Cardiac muscle cell (in vitro differentiated cells and primary cell): ENCODE measurements at regions not wholly inside any gene's neighbourhood (a gene's known extent, or its start where the extent isn't known, plus 50 kb on each side); places are given as distances from the start of the nearest gene placed in this dataset.

Experiments used
- DNase-seq, 2 donors: peaks; one replicate each; pipeline versions ENCODE4 v3.0.0 to v3.0.0-alpha.2; 2010 to 2017; ENCODE audit warnings: low read depth in 1 of 2, low spot score in 1 of 2
- H3K27ac ChIP-seq: fragments of 200-600 bp; sonication (generic); 2 replicates; pipeline ENCODE4 v1.5.1; 2016
- H3K27me3 ChIP-seq: fragments of 200-600 bp; sonication (generic); 2 replicates; pipeline ENCODE4 v1.6.0; 2016; ENCODE audit warnings: control low read depth
- H3K36me3 ChIP-seq: fragments of 200-600 bp; sonication (generic); 2 replicates; pipeline ENCODE4 v1.5.1; 2016; ENCODE audit warnings: control low read depth
- H3K4me1 ChIP-seq: fragments of 200-600 bp; sonication (generic); 2 replicates; pipeline ENCODE4 v1.8.1; 2017; ENCODE audit warnings: low read depth, mild to moderate bottlenecking, mixed run types
- H3K4me3 ChIP-seq: fragments of 200-600 bp; sonication (generic); 2 replicates; pipeline ENCODE4 v1.5.1; 2016; ENCODE audit warnings: mild to moderate bottlenecking
- H3K9me3 ChIP-seq: fragments of 200-600 bp; sonication (generic); 2 replicates; pipeline ENCODE4 v1.5.1; 2017; ENCODE audit warnings: low read depth, mild to moderate bottlenecking, control low read depth
- TF ChIP-seq, protein P1 (sequence below): IDR thresholded peaks from 2 replicates; pipeline ENCODE4 v1.5.1; 2012; ENCODE audit warnings: low read depth, mild to moderate bottlenecking, low read length

- no peak for DNase-seq
- no peak overlapping the region for H3K27ac ChIP-seq
- H3K4me3 ChIP-seq, result no peak overlapping the region
- TF ChIP-seq, protein P1, sequence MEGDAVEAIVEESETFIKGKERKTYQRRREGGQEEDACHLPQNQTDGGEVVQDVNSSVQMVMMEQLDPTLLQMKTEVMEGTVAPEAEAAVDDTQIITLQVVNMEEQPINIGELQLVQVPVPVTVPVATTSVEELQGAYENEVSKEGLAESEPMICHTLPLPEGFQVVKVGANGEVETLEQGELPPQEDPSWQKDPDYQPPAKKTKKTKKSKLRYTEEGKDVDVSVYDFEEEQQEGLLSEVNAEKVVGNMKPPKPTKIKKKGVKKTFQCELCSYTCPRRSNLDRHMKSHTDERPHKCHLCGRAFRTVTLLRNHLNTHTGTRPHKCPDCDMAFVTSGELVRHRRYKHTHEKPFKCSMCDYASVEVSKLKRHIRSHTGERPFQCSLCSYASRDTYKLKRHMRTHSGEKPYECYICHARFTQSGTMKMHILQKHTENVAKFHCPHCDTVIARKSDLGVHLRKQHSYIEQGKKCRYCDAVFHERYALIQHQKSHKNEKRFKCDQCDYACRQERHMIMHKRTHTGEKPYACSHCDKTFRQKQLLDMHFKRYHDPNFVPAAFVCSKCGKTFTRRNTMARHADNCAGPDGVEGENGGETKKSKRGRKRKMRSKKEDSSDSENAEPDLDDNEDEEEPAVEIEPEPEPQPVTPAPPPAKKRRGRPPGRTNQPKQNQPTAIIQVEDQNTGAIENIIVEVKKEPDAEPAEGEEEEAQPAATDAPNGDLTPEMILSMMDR, result no peak
- H3K36me3 ChIP-seq, result no peaks in the 10 kb centered on the region
- no peaks in the 10 kb centered on the region for H3K9me3 ChIP-seq
- no peaks in the 10 kb centered on the region for H3K27me3 ChIP-seq
- H3K4me1 ChIP-seq, result no peaks in the 10 kb centered on the region
Observed at GRCh38 chr4:7121866-7122653, 54.2 kb upstream of the GRPEL1 start.

DNA sequence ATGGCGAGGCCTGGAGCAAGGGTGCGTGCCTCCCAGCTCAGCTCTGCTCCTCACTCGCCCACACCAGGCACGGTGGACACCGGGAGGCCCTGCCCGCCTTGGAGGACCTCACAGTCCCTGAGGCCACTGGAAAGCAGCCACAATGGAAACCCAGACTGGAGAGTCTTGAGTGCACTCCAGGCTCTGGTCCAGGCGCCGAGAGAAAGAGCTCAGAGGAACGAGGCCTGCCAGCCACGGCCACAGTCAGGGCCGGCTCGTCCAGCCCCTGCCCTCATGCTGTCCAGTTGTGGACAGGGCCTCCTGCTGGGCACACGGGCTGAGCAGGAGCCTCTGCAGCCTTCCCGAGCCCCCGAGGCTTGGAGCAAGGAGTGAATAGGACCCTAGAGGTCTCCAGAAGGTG, 53.3 kb upstream of the GRPEL1 start:
- DNase-seq, result no peak

DNA sequence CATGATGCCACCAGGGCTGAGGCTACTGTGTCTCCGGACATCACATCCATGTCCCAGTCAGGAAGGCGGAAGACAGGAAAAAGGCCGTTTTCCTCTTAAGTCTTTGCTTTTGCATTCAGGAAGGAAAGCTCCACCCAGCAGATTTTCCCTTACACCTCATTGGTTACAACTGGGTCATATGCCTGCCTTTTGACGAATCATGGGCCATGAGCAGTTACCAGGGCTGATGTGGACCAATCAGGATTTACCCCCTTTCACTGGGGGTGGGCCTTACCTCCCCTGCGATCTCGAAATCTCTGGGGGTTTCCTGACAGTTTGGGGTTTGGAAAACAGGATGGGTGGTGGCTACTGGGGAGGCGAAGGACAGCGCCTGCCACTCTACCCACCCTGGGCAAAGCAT, 52.5 kb upstream of the GRPEL1 start:
- Histone ChIP-seq H3K27ac (no peak overlapping the region), H3K4me1 (no peaks in the 10 kb centered on the region), H3K4me3 (no peak overlapping the region), H3K9me3 (no peaks in the 10 kb centered on the region), H3K36me3 (no peaks in the 10 kb centered on the region), H3K27me3 (no peaks in the 10 kb centered on the region)
- TF ChIP-seq, protein P1, result no peak
- no peak for DNase-seq

More for the DNA sequence above, 53.3 kb upstream of the GRPEL1 start:
- TF ChIP-seq, protein P1, result no peak
- Histone ChIP-seq H3K9me3 (no peaks in the 10 kb centered on the region), H3K27ac (no peak overlapping the region), H3K27me3 (no peaks in the 10 kb centered on the region), H3K36me3 (no peaks in the 10 kb centered on the region), H3K4me3 (no peak overlapping the region), H3K4me1 (no peaks in the 10 kb centered on the region)

DNA sequence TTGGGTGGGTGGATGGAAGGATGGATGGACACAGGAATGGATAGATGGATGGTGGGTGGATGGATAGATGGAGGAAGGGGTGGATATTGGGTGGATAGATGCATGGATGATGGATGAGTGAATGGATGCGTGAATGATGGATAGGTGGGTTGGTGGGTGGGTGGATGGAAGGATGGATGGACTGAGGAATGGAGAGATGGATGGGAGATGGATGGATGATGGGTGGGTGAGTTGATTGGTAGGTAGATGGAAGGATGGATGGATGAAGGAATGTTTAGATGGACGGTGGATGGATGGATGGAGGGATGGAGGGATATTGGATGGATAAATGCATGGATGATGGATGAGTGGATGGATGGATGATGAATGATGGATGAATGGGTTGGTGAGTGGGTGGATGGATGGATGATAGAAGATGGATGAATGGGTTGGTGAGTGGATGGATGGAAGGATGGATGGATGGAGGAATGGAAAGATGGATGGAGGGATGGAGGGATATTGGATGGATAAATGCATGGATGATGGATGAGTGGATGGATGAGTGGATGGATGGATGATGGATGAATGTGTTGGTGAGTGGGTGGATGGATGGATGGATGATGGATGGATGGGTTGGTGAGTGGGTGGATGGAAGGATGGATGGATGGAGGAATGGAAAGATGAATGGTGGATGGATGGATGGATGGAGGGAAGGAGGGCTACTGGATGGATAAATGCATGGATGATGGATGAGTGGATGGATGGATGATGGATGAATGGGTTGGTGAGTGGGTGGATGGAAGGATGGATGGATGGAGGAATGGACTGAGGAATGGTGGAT, 50.4 kb upstream of the GRPEL1 start:
- H3K36me3 ChIP-seq, result no peaks in the 10 kb centered on the region
- H3K4me3 ChIP-seq, result no peak overlapping the region
- no peak for DNase-seq
- TF ChIP-seq, protein P1, result no peak
- H3K4me1 ChIP-seq, result no peaks in the 10 kb centered on the region
- H3K27me3 ChIP-seq, result no peaks in the 10 kb centered on the region
- H3K9me3 ChIP-seq, result no peaks in the 10 kb centered on the region
- no peak overlapping the region for H3K27ac ChIP-seq
